ENCODE measurements at regions not wholly inside any gene's neighbourhood (a gene's known extent, or its start where the extent isn't known, plus 50 kb on each side); places are given as distances from the start of the nearest gene placed in this dataset.

GRCh38 chr13:24012648-24013047 is 115.3 kb upstream of the C1QTNF9B start:
- DNase-seq = no peak

GRCh38 chr13:24013189-24013588 is 115.9 kb upstream of the C1QTNF9B start:
- no peak for DNase-seq

- no peak for DNase-seq
Measured at GRCh38 chr13:24016046-24016445, 118.7 kb upstream of the C1QTNF9B start.

GRCh38 chr13:24022568-24022967 is 125.3 kb upstream of the C1QTNF9B start:
- DNase-seq = no peak

GRCh38 chr13:24023073-24023472 is 125.8 kb upstream of the C1QTNF9B start:
- DNase-seq = no peak

- no peak for DNase-seq
Measured at GRCh38 chr13:24027494-24027893, 130.2 kb upstream of the C1QTNF9B start.

GRCh38 chr13:24032252-24032651 is 128.3 kb upstream of the SPATA13 start:
- no peak for DNase-seq

GRCh38 chr13:24032674-24033073 is 127.8 kb upstream of the SPATA13 start:
- no peak for DNase-seq

- no peak for DNase-seq
Measured at GRCh38 chr13:24033527-24034302, 126.8 kb upstream of the SPATA13 start.

- DNase-seq = no peak
Measured at GRCh38 chr13:24035411-24035810, 125.1 kb upstream of the SPATA13 start.

- no peak for DNase-seq
Measured at GRCh38 chr13:24036115-24036514, 124.4 kb upstream of the SPATA13 start.

GRCh38 chr13:24038405-24038804 is 122.1 kb upstream of the SPATA13 start:
- no peak for DNase-seq

- no peak for DNase-seq
Measured at GRCh38 chr13:24038841-24039330, 121.6 kb upstream of the SPATA13 start.

- DNase-seq = no peak
Measured at GRCh38 chr13:24039621-24040475, 120.7 kb upstream of the SPATA13 start.

- no peak for DNase-seq
Measured at GRCh38 chr13:24040835-24041234, 119.7 kb upstream of the SPATA13 start.

- no peak for DNase-seq
Measured at GRCh38 chr13:24041651-24042225, 118.8 kb upstream of the SPATA13 start.

- DNase-seq = no peak
Measured at GRCh38 chr13:24042710-24043440, 117.6 kb upstream of the SPATA13 start.

- no peak for DNase-seq
Measured at GRCh38 chr13:24043590-24044350, 116.8 kb upstream of the SPATA13 start.

- DNase-seq = no peak
Measured at GRCh38 chr13:24045597-24045996, 114.9 kb upstream of the SPATA13 start.

- DNase-seq = no peak
Measured at GRCh38 chr13:24050292-24050711, 110.2 kb upstream of the SPATA13 start.

GRCh38 chr13:24050796-24051715 is 109.5 kb upstream of the SPATA13 start:
- no peak for DNase-seq
